HL-60/S4 treated with retinoic acid at 250 ng/mL for 4 days and 3 days (cell line): ENCODE measurements at regions not wholly inside any gene's neighbourhood (a gene's known extent, or its start where the extent isn't known, plus 50 kb on each side); places are given as distances from the start of the nearest gene placed in this dataset.

Experiments
- in situ Hi-C: fragments of 300-500 bp; cut with MboI; formaldehyde crosslinking; loops from 2 replicates; pipeline ENCODE4 v1.7.0; 2022; ENCODE audit warnings: low sequenced_read_pairs

- in situ Hi-C loops, result no loop called here
Observed at GRCh38 chr4:177100307-177100706, 209.4 kb upstream of the NEIL3 start.

DNA sequence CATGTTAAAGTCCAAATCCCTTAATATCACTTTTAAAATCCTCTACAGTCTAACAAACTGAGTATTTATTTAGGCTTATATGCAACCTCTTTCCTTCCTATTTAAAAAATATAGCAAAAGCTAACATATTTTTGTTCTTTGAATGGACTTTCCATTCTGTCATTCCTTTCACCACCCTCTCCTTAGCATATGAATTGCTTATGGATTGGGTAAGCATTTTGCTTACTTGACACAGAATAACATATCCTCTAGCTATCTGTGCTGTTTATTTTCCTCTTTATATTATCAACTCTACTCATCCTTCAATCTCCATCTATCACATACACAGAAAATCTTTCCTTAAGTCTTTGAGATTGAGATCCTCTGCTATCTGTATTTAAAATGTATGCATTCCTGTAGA is 206.1 kb upstream of the NEIL3 start:
- in situ Hi-C loops, result no loop called here

- in situ Hi-C loops, result no loop called here
Observed at GRCh38 chr4:177105536-177105935, 204.1 kb upstream of the NEIL3 start.

DNA sequence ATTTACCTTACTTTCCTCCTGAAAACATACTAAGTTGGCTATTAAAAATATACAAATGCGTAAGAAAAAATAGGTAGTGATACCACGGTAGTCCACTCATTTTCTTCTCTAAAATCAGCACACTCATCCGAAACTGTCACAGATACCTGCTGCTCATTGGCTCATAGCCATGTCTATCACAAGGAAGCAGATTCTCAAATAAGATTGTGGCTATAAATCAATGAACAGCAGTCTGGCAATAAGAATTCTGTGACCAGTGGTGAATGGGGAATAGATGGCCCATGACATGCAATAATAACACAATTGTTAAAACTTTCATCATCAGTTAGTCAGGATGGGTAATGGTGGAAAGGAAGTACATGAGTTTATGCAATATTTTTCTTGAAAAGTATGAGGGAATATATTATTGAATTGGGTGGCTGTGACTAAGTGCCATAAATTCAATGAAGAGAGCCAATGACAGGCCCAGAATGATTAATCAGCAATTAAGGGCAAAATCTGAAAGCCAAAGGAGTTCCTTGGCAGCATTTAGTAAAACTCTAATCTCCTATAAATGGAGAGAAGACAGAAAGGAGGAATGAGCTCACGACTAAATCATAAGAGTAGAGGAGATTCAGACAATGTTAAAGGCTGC is 202.3 kb upstream of the NEIL3 start:
- in situ Hi-C loops, result no loop called here

GRCh38 chr4:177108708-177109107 is 201.0 kb upstream of the NEIL3 start:
- in situ Hi-C loops, result no loop called here

- in situ Hi-C loops, result no loop called here
Observed at GRCh38 chr4:177109769-177110168, 199.9 kb upstream of the NEIL3 start.

GRCh38 chr4:177116161-177116560 is 193.5 kb upstream of the NEIL3 start:
- in situ Hi-C loops, result no loop called here

- in situ Hi-C loops, result no loop called here
Observed at GRCh38 chr4:177117256-177117655, 192.4 kb upstream of the NEIL3 start.

- in situ Hi-C loops, result no loop called here
Observed at GRCh38 chr4:177118596-177118995, 191.1 kb upstream of the NEIL3 start.

- in situ Hi-C loops, result no loop called here
Observed at GRCh38 chr4:177119021-177119471, 190.6 kb upstream of the NEIL3 start.

- in situ Hi-C loops, result no loop called here
Observed at GRCh38 chr4:177119691-177120090, 190.0 kb upstream of the NEIL3 start.

DNA sequence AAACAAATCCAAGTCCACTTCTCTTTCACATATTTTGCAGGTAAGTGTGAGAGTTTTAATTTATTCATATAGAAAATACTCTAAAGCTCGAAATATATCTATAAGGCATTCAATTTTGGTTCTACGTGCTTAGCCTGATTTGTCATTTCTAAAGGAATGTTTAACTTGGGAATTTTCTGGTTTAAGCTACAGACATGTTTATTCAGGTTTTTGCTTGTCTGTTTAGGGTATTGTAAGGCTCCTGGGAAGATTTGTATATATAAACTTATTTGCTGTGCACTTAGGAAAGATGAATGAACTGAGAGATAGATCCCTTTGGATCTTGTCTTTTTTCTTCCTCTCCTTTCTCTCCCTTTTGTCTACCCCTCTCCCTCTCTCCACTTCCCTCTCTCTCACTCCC is 185.9 kb upstream of the NEIL3 start:
- in situ Hi-C loops, result no loop called here

DNA sequence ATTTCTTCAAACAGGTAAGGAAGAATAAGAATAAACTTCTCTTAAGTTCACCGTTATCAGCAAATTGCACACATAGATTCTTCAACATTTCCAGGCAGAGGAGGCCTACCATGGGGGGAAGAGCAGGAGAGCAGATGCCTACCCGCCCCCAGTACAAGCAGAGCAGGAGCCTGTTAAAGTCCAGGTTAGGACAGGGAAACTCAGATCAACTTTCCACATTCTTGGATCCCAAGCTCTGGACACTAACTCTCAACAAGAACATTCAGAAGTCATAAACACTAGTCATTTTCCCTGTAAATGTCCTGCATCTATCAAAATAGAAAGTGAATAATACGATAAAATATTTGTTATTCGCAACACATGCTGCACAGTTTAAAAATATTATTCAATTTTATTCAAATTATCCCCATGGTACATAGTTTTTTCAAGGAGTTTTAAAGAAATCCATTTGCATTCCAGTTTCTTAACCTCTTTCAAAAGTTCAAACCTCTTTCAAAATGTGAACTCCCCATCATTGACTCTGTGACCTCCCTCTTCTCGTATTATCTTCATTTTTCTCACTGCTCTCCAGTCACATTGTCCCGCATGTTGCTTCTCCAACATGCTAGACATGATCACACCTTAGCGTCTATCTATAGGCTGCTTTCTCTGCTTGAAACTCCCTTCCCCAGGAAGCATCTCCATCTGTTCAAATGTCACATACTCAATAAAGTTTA is 185.2 kb upstream of the NEIL3 start:
- in situ Hi-C loops, result no loop called here

DNA sequence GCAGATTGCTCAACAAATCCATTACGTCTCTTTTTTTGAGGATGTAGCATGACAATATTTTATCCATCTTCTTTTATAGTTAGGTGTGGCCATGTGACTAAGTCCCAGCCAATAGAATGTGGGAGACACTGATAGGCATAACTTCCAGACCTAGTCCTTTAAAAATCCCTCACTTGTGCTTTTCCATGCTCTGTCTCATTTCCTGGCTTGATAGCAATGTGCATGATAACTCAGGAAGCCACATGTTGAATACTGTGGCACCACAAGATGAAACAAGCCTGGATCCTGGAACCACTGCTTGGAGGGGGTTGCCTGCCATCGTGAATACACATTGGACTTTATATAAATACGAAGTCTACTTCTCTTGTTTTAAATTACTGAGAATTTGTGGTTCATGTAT is 184.0 kb upstream of the NEIL3 start:
- in situ Hi-C loops, result no loop called here

DNA sequence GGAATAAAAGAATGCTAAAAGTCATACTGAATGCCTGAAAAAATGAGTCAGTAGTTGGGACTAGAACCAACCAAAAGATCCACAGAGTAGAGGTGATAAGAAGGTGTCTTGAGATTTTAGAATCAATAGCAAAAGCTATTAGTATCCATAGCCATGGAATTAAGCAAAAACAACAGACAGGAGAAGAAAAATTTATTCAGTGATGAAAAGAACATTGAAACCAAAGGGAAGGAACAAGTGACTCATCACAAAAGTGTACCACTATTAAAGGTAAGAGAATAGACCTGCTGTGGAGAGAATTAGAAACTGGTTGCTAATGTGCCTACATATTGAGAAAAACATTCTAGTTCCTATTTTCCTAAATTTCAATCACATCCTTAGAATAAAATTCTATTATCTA is 182.0 kb upstream of the NEIL3 start:
- in situ Hi-C loops, result no loop called here

GRCh38 chr4:177128306-177128705 is 181.4 kb upstream of the NEIL3 start:
- in situ Hi-C loops, result no loop called here

DNA sequence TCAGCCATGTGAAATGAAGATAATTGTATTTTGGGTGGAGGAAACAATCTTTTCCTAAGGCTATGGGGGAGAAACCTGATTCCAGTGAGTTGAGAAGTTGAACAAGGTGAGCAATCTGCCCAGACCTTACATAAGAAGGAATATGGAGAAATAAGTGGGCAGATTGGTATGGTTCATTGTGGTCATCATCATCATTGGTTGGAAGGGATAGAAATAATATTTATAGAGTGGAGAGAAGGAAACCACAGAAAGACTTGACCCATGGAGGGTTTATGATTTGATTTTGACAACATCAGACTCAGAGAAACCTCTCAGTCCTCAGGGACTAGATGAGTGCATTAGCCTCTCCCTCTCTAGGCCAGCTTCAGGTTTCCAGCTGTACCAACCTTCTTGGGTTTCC is 177.9 kb upstream of the NEIL3 start:
- in situ Hi-C loops, result no loop called here

- in situ Hi-C loops, result no loop called here
Observed at GRCh38 chr4:177147668-177148067, 162.0 kb upstream of the NEIL3 start.

DNA sequence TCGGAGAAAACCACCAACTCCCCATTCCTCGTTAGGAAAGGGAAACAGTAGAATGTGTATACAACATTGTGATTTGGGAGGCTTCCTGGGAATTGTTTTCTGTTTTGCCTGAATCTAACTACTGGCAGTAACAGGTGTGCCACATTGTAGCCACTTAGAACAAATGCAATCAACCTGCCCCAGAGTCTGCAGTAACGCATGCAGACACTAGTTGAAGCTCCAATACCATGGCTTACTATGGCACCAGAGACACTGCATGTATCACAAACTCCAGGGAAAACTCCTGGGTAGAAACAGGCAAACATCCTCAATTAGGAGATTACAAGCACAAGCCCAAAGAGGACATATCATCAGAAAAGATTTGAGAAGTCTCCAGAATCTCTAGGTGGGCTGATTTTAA is 154.2 kb upstream of the NEIL3 start:
- in situ Hi-C loops, result no loop called here

- in situ Hi-C loops, result no loop called here
Observed at GRCh38 chr4:177159600-177159999, 150.1 kb upstream of the NEIL3 start.

- in situ Hi-C loops, result no loop called here
Observed at GRCh38 chr4:177161781-177162180, 147.9 kb upstream of the NEIL3 start.

DNA sequence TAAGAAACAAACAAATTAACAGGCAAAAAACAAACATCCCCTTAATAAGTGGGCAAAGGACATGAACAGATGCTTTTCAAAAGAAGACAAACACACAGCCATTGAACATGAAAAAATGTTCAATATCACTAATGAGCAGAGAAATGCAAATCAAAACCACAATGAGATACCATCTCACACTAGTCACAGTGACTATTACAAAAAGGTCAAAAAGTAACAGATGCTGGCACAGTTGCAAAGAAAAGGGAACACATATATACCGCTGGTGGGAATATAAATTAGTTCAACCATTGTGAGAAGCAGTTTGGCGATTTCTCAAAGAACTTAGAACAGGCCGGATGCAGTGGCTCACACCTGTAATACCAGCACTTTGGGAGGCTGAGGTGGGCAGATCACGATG is 146.1 kb upstream of the NEIL3 start:
- in situ Hi-C loops, result no loop called here

- in situ Hi-C loops, result no loop called here
Observed at GRCh38 chr4:177171588-177171987, 138.1 kb upstream of the NEIL3 start.
